ENCODE measurements at regions not wholly inside any gene's neighbourhood (a gene's known extent, or its start where the extent isn't known, plus 50 kb on each side); places are given as distances from the start of the nearest gene placed in this dataset.

GRCh38 chr16:86062271-86062965 is 163.5 kb downstream of the IRF8 start:
- no peak for DNase-seq

DNA sequence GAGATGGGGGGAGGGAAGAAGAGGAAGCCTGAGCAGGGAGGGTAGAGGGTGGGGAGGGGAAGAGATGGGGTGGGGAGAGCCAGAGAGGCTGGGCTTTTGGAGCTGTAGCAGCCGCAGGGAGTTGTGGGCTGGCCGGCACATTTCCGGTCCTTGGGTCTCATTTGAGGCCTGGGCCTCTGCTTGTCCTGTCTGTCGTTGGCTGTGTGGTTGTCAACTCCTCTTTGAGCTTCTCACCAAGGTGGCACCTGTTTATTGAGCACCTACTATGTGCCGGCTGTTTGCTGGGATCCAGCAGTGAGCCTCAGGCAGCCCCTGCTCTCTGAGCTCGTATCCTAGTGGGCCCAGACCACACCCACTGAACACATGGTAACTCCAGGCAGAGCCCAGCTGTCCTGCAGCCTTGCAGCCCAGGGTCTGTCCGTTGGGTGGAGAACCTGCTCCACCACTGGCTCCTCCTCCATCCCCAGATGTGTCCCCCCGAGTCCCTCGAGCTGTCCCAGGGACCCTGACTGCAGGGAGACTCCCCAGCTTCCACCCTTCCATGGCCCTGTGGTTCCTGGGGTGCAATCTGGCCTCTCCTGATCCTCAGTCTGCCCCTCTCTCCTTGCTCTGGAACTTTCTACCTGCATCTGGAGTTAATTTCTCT is 164.9 kb downstream of the IRF8 start:
- DNase-seq: no peak

DNA sequence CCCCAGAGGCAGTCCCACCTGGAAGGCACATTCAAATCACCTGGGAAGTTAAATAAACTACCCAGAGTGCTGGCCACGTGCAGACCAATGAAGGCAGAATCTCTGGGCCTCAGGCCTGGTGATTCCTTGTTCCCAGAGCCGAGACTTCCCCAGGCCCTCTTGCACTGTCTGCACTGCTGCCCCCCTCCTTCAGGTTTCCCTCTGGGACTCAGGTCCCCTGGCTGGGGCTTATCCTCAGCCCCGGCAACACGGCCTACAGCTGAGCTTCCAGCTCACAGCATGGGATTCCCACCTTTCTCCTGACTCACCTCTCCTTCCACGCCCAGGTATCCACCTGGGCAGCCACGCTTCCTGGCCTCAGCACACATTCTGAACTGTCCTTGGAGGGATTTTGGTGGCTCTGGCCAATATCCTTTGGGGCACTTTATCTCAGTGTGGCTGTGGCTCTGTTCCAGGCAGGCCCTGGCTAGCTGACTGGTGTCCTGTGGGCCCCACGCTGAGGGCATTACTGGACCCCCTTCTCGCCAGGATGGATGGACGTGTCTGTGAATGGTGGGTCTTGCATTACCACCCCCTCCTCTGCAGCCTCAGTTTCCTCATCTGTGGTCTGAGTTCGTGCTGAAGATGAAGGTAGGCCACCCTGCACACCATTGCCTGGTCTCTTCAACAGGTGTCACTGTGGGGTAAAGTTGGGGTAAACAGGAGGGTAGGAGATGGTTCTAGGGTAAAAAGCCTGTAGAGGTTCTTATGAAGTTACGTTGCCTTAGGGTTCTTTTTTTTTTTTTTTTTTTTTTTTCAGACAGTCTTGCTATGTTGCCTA is 165.7 kb downstream of the IRF8 start:
- no peak for DNase-seq

DNA sequence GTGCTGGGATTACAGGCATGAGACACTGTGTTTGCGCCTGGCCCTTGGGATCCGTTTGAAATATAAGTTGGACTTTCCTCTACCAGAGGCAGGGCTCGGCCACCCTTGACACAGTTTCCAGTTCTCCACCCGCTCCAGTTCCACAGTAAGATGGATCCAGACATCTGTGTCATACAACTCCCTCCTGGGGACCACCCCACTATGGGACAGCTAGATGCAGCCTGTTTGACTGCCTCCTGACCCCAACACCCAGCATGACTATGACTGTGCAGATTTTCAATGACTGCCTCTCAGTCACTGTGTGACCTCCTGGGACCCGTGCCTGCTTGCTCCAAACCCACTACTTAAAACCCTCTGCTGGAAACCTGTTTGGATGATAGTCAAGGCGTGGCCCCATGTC is 166.7 kb downstream of the IRF8 start:
- no peak for DNase-seq

- DNase-seq: no peak
Measured at GRCh38 chr16:86066811-86067210, 167.8 kb downstream of the IRF8 start.

GRCh38 chr16:86067516-86067915 is 168.6 kb downstream of the IRF8 start:
- no peak for DNase-seq

DNA sequence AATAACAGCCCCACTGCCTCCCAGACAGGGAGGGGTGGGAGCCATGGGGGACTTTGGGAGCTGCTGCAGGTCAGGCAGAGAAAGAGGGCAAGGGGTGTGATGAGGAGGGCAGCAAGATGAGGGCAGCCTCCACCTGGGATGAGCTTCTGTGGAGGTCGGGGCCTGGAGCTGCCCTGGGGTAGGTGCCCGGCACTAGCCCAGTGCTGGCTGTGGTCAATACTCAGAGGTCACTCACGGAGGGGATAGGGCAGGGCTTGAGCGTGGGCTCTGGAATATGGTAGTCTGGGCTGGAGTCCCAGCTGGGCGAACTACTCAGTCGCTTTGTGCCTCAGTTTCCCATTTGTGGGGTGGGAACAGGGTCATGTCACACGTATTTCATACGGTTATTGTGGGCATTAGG is 169.0 kb downstream of the IRF8 start:
- DNase-seq: no peak

DNA sequence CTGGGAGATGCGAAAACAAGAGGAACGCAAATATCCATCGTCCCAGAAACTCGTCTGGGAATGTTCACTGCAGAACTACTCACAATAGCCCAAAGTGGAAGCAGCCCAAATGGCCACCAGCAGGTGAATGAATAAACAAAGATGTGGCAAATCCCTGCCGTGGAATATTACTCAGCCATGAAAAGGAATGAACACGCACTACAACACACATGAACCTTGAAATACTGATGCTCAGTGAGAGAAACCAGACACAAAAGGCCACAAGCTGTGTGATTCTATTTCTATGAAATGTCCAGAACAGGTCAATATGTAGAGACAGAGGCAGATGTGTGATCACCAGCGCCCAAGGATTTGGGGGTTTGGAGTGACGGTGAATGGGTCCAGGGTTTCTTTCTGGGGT is 169.8 kb downstream of the IRF8 start:
- DNase-seq: no peak

DNA sequence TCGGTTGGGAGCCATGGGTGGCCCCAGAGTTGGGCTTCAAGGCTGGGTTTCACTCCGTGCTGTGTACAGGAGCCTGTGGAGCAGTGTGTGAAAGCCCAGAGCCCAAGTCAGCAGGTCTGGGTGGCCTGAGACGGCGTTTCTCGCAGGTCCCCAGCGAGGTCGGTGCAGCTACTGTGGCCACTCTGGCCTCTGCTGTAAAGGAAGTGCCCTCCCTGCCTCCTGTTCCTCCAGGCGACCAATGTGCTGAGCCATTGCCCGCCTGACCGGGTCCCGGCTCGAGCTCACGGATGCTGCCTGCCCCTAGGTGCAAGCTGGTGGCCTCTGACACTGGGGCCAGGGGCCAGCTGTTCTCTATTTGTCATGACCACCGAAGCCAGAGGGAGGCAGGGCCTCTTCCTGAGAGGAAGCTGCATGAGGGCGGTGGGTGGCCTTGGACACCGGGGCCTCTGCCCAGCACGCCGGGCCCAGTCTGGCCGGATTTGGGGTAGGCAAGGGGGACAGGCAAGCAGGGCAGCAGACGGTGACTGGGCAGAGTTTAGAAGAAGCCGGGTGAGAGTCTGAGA is 170.9 kb downstream of the IRF8 start:
- no peak for DNase-seq

- no peak for DNase-seq
Measured at GRCh38 chr16:86070484-86070883, 171.5 kb downstream of the IRF8 start.

- DNase-seq: no peak
Measured at GRCh38 chr16:86070971-86071370, 172.0 kb downstream of the IRF8 start.

DNA sequence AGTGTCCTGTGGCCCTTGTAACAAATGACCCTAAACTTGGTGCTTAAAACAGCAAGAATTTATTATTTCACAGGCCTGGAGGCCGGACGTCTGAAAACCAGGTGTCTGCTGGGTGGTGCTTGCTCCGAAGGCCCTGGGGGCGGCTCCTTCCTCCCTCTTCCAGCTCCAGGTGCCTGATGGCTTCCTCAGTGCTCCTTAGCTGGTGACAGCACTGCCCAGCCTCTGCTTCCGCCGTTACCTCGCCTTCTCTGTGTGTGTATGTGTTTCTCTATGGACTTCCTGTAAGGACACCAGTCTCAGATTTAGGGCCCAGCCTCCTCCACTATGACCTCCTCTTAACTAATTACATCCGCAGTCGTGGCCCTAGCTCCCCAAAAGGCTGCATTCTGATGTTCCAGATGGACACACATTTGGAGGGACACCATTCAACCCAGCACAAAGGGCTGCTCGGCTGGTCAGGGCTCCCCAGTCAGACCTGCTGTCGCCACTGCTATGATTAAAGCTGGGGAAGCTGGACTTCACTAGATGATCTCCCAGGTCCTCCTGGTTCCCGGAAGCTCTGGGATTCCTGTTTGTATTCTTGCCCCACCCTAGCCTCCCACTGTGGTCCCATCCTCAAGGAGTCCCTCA is 172.8 kb downstream of the IRF8 start:
- DNase-seq: no peak

- DNase-seq: peak; percentile 33
Measured at GRCh38 chr16:86072328-86073102, 173.6 kb downstream of the IRF8 start.

DNA sequence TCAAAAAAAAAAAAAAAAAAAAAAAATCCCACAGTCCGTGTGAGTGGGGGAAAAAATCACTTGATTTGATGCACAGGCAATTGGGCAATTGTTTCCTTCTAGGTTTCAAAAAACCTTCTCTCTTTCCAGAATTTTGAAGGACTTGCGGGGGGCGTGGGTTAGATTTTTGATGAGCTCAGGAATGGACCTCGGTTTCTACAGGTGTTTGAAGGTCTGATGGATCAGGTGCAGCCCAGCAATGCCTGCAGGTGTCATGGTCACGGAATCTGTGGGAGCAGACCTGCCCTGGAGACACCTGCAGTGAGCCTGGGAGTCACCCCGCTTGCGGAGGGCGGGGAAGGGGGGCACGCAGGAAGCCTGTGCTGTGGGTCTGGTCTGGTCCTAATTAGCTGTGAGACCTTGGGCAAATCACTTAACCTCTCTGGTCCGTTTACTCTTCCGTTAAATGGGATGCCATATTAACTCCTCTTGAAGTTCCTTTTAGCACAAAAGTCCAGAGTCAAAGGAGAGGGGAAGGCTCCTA is 174.2 kb downstream of the IRF8 start:
- DNase-seq: no peak

DNA sequence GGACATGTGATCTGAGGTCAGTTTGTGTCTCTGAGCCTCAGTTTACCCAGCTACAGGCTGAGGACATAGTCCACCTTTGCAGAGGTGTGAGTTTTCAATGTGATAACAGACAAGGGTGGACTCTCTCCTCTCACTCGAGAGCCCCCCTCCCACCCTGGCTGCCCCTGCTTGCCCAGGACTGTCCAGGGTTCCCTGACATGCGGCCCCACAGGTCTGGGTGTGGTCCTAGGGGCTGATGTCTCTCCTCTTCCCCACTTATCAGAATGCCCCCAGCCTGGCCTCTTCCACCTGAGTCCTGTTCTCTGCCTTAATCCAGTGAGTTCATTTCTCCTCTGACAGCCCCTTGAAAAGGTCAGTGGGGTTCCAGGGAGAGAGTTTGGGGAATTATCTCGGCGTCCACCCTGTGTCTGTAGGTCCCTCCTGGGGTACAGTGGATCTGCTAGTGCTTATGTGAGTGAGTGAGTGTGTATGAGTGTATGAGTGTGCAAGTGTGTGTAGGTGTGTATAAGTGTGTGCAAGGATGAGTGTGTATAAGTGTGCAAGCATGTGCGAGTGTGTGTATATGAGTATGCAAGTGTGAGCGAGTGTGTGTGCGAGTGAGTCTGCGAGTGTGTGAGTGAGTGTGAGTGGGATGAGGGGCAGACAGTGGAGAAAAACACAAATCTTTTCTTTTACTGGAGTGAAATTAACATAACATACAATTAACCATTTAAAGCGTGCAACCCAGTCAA is 175.0 kb downstream of the IRF8 start:
- no peak for DNase-seq

DNA sequence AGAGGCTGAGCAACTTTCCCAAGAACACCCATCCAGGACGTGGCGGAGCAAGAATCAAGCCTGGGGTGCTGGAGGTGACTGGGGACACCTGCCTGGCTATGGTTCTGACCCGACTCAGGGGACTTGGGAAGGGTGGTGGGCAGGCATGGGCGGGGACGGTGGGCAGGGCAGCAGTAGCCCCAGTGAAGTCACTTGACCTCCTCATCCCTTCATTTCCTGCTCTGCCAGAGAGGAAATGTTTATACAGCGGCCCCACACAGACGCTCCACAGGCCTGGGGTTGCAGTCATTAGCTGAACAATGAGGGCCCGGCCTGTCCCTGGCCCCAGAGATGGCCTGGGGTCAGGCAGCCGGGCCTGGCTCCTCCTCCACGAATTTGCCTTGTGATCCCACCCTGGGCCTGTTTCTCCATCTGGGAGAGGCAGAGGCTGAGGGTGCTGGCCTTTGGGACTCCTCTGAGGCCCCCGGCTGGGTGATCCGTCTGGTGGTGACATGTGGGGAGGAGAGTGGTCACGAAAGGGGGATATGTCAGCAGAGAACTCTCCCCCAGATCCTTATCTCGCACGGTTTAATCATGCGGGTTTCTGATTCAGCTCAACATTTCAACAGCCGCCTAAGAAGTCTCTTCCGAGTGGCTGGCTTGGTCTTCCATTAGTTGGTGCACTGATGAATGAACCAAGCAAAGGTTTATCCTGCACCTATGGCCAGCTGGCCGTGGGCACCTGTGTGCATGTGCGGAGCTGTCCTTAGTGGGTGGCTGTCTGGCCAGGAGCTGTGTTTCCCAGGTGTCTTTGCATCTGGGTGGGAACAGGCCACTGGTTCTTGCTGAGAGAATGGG is 175.9 kb downstream of the IRF8 start:
- DNase-seq: no peak

DNA sequence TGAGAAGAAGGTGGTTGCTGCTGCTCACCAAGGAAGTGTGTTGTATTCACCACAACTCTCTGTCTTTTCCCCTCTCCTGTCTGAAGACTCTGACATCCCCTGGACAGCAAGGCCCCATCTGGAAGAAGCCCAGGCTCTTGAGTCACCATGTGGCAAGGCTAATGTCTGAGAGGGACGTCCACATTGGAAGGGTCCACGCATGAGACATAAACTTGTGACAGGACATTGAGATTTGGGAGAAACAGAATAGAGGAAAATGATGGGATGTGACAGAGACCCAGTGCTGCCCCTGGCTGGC is 176.5 kb downstream of the IRF8 start:
- DNase-seq: no peak

GRCh38 chr16:86075839-86076440 is 177.0 kb downstream of the IRF8 start:
- no peak for DNase-seq

DNA sequence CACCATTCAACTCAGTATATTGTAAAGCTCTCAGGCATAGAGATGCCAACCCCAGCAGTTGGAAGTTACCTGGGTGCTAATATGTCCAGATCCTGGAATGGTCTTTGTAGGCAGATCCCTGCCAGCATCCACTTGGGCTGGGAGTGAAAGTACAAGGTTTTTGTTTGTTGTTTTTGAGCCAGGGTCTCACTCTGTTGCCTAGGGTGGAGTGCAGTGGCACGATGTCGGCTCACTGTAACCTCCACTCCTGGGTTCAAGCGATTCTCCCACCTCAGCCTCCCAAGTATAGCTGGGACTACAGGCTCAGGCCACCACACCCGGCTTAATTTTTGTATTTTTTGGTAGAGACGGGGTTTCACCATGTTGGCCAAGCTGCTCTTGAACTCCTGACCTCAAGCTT is 177.6 kb downstream of the IRF8 start:
- no peak for DNase-seq

DNA sequence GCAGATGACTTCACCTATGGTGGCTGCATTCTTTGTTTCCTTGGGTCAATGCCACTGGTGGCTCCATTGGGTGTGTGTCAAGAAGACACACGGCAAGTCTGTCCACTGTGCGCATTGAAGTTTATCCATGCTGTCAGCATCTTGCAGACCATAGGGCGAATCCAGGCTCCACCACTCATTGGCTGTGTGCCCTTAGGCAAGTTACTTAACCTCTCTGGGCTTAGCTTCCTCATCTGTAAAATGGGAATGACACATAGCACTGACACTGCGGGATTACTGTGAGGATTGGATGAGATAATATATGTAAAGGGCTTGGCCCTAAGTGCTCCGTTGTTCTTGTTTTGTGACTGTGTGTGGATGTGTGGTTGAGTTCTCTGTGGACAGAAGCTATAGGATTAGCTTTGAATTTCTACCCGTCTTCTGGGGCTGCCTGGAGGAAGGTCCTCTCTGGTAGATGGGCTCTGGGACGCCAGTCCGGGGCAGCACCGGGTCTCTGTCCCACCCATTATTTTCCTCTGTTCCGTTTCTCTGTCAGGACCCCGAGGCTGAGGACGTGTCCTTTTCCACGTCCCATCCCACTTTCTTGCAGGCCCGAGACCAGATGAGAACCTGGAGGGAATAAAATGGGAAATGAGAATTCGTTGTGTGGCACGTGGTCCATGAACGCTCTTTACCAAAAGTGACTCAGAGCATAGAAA is 178.4 kb downstream of the IRF8 start:
- no peak for DNase-seq

Data from activated naive CD4-positive, alpha-beta T cell treated with anti-CD3 and anti-CD28 coated beads, Interleukin-2, amount 50 U/mL, for 16 hours (primary cell).